NB4 (cell line): ENCODE measurements at regions not wholly inside any gene's neighbourhood (a gene's known extent, or its start where the extent isn't known, plus 50 kb on each side); places are given as distances from the start of the nearest gene placed in this dataset.

Experiments used
- DNase-seq: peaks from one replicate; pipeline ENCODE4 v3.0.0; 2010; ENCODE audit warnings: low read depth
- H3K4me3 ChIP-seq: one replicate; pipeline ENCODE4 v1.5.1; 2011; ENCODE audit warnings: mild to moderate bottlenecking, low read depth, low read length, moderate library complexity
- MYC ChIP-seq: IDR thresholded peaks from 2 replicates; pipeline ENCODE4 v1.6.1; 2011; ENCODE audit warnings: low read depth, low read length
- POLR2A ChIP-seq: IDR thresholded peaks from 2 replicates; pipeline ENCODE4 v1.6.1; 2011; ENCODE audit warnings: mild to moderate bottlenecking; ENCODE audit not compliant: insufficient read length; ENCODE audit errors: extremely low read depth
- TF ChIP-seq, protein P1 (sequence below): IDR thresholded peaks from one replicate; pipeline ENCODE4 v1.5.1; 2012; ENCODE audit warnings: low read depth, low read length
- TF ChIP-seq, protein P2 (sequence below): IDR thresholded peaks from 2 replicates; pipeline ENCODE4 v1.6.1; 2011; ENCODE audit warnings: low read depth, low read length

DNA sequence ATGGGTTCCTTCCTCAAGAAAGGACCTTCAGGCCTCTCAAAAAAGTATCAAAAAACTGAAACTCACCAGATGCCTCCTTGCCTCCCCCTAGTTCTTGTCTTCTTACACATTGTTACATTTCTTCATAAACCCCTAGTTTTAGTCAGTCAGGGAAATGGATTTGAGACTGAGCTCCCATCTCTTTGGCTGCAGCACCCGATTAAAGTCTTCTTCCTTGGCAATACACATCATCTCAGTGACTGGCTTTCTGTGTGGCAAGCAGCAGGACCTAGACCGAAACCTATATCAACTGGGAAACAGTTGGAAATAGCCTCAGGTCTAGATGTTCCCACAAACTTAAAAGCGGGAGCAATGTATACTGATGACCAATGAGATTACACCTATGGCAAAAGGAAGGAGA lies 512.2 kb upstream of the PKDCC start:
- H3K4me3 ChIP-seq: no peak overlapping the region
- no peak for DNase-seq
- TF ChIP-seq, protein P1, sequence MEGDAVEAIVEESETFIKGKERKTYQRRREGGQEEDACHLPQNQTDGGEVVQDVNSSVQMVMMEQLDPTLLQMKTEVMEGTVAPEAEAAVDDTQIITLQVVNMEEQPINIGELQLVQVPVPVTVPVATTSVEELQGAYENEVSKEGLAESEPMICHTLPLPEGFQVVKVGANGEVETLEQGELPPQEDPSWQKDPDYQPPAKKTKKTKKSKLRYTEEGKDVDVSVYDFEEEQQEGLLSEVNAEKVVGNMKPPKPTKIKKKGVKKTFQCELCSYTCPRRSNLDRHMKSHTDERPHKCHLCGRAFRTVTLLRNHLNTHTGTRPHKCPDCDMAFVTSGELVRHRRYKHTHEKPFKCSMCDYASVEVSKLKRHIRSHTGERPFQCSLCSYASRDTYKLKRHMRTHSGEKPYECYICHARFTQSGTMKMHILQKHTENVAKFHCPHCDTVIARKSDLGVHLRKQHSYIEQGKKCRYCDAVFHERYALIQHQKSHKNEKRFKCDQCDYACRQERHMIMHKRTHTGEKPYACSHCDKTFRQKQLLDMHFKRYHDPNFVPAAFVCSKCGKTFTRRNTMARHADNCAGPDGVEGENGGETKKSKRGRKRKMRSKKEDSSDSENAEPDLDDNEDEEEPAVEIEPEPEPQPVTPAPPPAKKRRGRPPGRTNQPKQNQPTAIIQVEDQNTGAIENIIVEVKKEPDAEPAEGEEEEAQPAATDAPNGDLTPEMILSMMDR: no peak
- TF ChIP-seq MYC (no peak), POLR2A (no peak)
- TF ChIP-seq, protein P2, sequence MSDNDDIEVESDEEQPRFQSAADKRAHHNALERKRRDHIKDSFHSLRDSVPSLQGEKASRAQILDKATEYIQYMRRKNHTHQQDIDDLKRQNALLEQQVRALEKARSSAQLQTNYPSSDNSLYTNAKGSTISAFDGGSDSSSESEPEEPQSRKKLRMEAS: no peak

DNA sequence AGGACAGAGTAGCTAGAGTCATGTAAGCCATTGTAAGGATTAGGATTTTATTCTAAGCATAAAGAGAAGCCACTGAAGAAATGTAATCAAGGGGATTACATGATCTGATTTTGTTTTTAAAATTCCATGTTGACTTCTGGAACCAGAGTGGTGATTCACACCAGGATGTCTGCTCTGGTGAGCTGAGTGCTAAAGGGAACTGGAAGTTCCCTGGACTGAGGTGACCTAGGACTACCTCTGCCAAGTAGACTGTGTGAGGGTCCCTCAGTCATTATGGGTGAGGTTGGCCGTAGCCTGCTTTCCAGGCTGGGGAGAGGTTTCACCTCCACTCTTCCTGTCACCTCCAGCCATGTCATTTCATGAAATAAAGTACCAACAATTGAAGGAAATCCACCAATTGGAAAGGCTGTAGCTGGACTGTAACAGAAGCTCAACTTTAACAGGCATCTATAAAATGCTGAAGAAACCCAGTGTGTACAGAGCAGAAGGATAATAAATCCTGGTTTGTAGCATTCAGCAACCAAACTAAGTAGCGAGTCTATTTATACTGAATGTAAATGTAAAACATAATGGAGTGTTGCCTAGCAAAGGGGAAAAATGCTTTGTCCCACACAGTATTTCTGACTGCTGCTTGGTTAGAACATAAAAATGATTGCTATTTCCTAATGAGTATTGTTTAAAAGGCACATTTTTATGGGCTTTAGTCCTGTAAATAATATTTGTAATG lies 507.4 kb upstream of the PKDCC start:
- TF ChIP-seq, protein P2: no peak
- DNase-seq: no peak
- no peak overlapping the region for H3K4me3 ChIP-seq

DNA sequence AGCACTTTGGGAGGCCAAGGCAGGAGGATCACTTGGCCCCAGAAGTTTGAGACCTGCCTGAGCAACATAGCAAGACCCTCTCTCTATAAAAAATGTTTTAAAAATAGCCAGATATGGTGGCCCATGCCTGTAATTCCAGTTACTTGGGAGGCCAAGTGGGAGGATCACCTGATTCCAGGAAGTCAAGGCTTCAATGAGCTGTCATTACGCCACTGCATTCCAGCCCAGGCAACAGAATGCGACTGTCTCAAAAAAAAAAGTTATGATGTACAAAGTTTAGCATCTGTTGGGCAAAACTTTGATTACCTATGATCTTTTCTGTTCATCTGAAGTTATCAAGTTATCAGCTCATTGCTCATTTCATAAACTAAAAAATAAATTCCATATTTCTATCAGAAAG lies 504.1 kb upstream of the PKDCC start:
- no peak overlapping the region for H3K4me3 ChIP-seq
- TF ChIP-seq POLR2A (no peak), MYC (no peak)
- TF ChIP-seq, protein P2: no peak
- TF ChIP-seq, protein P1: no peak
- DNase-seq: no peak

DNA sequence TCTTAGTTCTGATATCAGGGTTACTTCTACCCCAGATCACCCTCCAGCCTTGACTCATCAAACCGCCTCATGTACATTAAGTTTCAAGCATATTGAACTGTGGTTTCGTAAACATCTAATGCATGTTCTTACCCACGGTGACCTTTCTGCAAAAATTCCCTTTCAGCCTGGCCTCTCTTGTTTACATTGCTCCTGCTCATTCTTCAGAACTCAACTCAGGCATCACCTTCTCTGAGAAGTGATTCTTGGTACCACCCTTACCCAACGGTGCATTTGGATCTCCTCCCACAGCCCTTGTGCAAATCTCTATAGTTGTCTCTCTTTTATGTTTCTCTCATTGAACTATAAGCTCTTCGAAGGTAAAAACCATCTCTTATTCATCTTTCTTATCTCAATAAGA lies 503.1 kb upstream of the PKDCC start:
- H3K4me3 ChIP-seq: no peak overlapping the region
- TF ChIP-seq, protein P1: no peak
- TF ChIP-seq POLR2A: no peak
- no peak for TF ChIP-seq MYC
- TF ChIP-seq, protein P2: no peak
- DNase-seq: no peak

DNA sequence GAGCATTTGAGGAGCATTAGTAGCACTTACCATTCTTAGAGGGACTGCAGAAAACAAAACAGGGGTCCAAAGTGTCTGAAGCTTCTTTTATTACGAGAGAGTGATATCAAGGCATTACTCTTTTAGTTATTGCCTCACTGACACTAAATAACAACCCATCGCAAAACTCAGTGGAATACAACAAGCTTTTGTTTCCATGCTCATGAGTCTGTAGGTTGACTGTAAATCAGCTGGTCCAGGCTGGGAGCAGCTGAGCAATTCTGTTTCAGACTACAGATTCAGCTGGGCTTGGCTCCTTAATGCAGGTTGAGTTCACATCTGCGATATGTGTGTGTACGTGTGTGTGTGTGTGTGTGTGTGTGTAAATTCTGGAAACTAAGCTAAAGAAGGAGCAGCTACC lies 501.8 kb upstream of the PKDCC start:
- DNase-seq: no peak
- TF ChIP-seq, protein P1: no peak
- TF ChIP-seq MYC (no peak), POLR2A (no peak)
- TF ChIP-seq, protein P2: no peak
- H3K4me3 ChIP-seq: no peak overlapping the region

DNA sequence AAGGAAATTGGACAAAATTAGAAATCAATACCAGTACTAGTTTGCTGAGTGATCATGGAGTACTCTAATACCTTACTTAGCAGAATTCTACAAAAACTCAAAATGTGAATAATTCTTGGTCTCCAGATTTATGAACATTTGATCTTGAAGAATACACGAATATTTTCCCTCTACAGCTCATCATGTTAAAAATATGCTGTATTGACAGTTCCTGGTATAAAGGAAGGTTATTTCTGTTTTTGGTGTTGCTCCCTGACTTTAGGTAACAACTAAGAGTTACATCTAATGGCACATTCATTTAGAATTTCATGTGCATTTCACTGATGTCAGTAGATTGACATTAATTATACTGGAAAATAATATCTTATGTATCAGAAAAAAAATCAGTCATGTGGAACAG lies 479.2 kb upstream of the PKDCC start:
- TF ChIP-seq POLR2A: no peak
- TF ChIP-seq, protein P1: no peak
- no peak for TF ChIP-seq MYC
- TF ChIP-seq, protein P2: no peak

More for the DNA sequence above, 479.2 kb upstream of the PKDCC start:
- no peak for DNase-seq
- H3K4me3 ChIP-seq: no peak overlapping the region
